ENCODE measurements at regions not wholly inside any gene's neighbourhood (a gene's known extent, or its start where the extent isn't known, plus 50 kb on each side); places are given as distances from the start of the nearest gene placed in this dataset.

- no peak for DNase-seq (ENCODE audit: low read depth)
- no peak overlapping the region for H3K4me3 ChIP-seq (ENCODE audit: low read depth, low read length)
- TF ChIP-seq CTCF (IDR thresholded peaks at IDR 0.05; ENCODE audit: insufficient read depth, low read depth, low read length, missing control alignments), result no peak
Measured at GRCh38 chr22:23401910-23402274, 178.2 kb downstream of the IGLL1 start.

GRCh38 chr22:23401111-23401909 lies 178.8 kb downstream of the IGLL1 start:
- no peak for DNase-seq (ENCODE audit: low read depth)
- H3K4me3 ChIP-seq (ENCODE audit: low read depth, low read length), result no peak overlapping the region
- TF ChIP-seq CTCF (IDR thresholded peaks at IDR 0.05; ENCODE audit: insufficient read depth, low read depth, low read length, missing control alignments), result no peak

DNA sequence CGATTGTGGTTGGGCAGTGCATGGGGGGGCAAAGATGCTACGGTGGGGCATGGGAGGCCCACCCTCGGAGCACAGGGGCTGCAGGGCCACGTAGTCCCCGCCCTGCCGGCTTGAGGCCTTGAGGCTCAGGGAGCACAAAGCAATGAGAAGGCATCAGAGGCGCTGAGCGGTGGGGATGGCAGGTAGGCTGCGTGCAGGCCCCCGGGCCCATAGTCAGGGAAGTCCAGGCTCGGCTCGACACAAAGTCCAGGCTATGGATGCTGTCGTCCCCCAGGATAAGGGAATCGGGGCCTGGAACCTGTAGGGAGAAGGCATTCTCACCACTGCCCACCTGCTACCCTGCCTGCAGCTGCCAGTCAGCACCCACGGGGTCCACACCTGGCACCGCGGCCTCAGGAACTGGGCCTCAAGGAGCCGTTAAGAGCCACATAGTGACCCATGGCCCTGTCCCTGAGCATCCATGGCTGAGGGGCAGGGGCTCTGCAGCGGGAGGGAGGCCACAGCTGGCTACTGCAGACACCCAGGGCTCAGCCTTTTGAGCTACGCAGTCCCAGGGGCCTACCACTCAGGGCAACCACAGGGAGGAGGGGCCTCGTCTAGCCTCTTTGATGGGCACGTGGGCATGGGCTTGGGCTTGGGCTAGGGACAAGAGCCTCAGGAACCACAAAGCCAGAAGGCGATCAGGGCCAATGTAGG lies 179.7 kb downstream of the IGLL1 start:
- no peak for DNase-seq (ENCODE audit: low read depth)
- no peak overlapping the region for H3K4me3 ChIP-seq (ENCODE audit: low read depth, low read length)
- TF ChIP-seq CTCF (IDR thresholded peaks at IDR 0.05; ENCODE audit: insufficient read depth, low read depth, low read length, missing control alignments), result no peak

DNA sequence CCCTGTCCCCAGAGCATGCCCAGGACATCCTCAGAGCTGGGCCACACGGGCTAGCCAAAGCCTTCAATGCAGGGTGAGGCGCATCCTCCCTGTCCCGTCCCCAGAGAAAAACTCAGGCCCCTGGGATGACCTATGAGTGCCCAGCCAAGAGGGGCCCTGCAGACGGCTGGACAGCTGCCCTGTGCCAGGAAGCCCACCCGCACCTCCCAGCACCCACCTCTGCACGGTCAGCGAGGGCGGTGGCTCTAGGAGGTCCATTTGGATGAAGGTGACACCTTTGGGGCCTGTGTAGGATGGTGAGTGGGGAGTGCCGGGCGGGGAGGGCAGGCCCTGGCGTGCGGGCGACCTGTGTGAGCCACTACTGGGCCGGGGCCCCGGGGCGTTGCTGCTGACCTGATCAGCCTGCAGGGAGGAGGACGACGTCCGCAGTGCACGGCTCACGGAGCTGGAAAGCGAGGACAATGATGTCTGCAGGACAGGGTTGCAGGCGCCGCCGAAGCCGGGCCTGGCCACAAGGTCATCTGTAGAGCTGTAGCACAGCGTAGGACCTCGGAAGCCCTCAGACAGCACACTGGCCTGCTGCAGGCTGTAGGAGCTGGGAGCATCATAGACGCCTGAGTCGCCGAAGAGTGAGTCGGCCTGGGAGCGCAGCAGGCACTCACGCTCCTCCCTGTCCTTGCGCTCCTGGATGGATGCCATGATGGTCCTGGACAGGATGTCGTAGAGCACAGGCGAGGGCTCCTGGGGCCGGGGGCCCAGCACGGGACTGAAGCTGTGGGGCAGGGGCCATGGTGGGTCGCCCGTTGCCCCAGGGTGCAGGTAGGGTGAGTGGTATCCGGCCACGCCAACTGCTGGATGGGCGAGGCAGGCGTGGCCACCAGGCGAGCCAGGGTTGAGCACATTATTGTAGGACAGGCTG lies 180.5 kb downstream of the IGLL1 start:
- no peak for DNase-seq (ENCODE audit: low read depth)
- no peak overlapping the region for H3K4me3 ChIP-seq (ENCODE audit: low read depth, low read length)
- no peak for TF ChIP-seq CTCF (IDR thresholded peaks at IDR 0.05; ENCODE audit: insufficient read depth, low read depth, low read length, missing control alignments)

DNA sequence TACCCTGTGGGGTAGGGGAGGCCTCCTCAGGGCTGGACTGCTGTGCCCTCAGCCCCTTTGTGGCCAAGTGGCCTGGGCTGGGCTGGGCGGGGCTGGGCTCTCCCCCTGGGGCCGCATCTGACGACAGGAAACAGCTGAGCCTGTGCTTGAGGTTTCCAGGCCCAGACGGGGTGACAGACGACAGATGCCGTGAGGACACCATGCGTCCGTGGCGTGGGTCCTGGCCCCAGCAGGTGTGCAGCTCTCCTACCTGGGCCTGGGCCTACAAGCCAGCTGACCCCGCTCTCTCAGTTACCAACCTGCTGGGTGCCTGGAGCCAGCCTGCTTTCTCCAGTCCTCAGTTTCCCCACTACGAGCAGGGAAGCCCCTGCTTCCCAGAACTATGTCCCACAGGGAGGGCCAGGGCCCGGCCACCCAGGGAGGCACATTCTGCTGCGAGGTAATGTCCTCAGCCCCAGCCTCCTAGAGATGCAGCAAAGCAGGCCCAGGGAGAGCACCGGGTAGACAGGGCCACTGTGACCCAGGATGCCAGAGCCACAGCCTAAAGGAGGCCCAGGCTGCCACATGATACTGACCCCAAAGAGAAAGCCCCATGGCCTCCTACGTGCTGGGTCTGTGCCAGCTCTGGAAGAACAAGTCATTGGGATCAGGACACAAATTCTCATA lies 181.3 kb downstream of the IGLL1 start:
- H3K4me3 ChIP-seq (ENCODE audit: low read depth, low read length), result no peak overlapping the region
- no peak for DNase-seq (ENCODE audit: low read depth)
- no peak for TF ChIP-seq CTCF (IDR thresholded peaks at IDR 0.05; ENCODE audit: insufficient read depth, low read depth, low read length, missing control alignments)
